ENCODE measurements at regions not wholly inside any gene's neighbourhood (a gene's known extent, or its start where the extent isn't known, plus 50 kb on each side); places are given as distances from the start of the nearest gene placed in this dataset.

DNA sequence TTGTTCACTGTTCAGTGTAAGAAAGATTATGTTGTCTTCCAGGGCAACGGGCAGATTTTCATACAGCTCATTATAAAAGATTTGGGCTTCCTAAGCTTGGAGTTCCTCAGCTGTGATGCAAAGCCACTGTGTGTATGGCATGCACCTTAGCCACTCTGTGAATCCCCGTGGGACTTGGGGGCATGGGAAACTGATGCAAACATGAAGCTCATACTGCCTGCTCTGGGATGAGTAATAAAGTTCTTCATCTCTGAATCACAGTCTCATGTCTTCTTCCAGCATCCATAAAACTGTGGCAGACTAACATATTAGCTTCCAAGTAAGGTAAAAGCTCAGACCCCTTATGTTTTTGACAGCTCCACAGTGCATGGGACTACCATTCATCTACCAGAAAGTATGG, 154.3 kb upstream of the RORA start:
- no peak for DNase-seq
- TF ChIP-seq, protein P1, sequence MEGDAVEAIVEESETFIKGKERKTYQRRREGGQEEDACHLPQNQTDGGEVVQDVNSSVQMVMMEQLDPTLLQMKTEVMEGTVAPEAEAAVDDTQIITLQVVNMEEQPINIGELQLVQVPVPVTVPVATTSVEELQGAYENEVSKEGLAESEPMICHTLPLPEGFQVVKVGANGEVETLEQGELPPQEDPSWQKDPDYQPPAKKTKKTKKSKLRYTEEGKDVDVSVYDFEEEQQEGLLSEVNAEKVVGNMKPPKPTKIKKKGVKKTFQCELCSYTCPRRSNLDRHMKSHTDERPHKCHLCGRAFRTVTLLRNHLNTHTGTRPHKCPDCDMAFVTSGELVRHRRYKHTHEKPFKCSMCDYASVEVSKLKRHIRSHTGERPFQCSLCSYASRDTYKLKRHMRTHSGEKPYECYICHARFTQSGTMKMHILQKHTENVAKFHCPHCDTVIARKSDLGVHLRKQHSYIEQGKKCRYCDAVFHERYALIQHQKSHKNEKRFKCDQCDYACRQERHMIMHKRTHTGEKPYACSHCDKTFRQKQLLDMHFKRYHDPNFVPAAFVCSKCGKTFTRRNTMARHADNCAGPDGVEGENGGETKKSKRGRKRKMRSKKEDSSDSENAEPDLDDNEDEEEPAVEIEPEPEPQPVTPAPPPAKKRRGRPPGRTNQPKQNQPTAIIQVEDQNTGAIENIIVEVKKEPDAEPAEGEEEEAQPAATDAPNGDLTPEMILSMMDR (IDR thresholded peaks at IDR 0.05) = no peak

DNA sequence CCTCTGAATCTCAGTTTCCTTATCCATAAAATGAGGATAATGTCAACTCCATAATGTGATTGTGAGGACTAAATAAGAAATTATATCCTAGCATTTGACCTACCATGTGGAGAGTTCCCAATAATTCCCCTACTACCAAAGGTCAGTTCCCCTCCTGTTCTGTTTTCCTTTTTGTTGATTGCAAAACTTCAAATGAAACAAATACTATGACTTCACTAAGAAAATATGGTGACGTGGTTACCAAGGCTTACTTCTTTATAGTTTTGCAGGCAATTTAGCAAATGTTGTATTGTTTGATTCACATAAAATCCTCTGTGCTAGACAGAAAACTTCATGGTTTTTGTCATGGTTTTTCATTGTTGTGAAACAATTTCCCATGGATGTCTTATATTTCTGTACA, 153.8 kb upstream of the RORA start:
- Histone ChIP-seq H3K4me3 (no peak overlapping the region), H3K27ac (no peak overlapping the region), H3K4me1 (no peaks in the 10 kb centered on the region), H3K36me3 (no peaks in the 10 kb centered on the region), H3K9me3 (peaks cover 0 to 4% of the 10 kb centered on the region in 2 donors), H3K27me3 (no peaks in the 10 kb centered on the region)
- TF ChIP-seq, protein P1 (IDR thresholded peaks at IDR 0.05) = no peak
- DNase-seq = no peak
- no peak for ATAC-seq
- intact Hi-C loops (cut with DNase I) = no loop called here

More for the DNA sequence above, 154.3 kb upstream of the RORA start:
- intact Hi-C loops (cut with DNase I) = no loop called here
- Histone ChIP-seq H3K9me3 (peaks cover 0 to 4% of the 10 kb centered on the region in 2 donors), H3K4me1 (no peaks in the 10 kb centered on the region), H3K27ac (no peak overlapping the region), H3K36me3 (no peaks in the 10 kb centered on the region), H3K27me3 (no peaks in the 10 kb centered on the region), H3K4me3 (no peak overlapping the region)
- no peak for ATAC-seq

DNA sequence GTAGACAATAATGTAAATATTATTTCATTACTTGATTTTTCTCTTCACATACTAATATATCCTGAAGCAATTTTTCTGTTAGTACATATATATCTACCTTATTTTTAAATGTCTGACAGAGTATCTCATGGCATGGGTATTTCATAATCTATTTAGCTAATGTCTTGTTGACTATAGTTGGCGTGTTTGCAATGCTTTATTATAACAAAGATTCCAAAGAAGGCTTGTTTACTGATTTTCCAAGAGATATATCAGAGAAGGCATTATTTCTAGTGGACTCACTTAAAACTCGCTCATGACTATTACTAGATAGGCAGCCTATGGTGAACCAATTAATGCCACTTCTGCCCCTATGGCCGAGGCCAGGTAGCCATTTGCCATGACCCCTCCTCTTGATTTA, 152.4 kb upstream of the RORA start:
- H3K9me3 ChIP-seq = no peaks in the 10 kb centered on the region
- TF ChIP-seq, protein P1 (IDR thresholded peaks at IDR 0.05) = no peak
- no peaks in the 10 kb centered on the region for H3K36me3 ChIP-seq
- no peak overlapping the region for H3K4me3 ChIP-seq
- no peaks in the 10 kb centered on the region for H3K4me1 ChIP-seq
- DNase-seq (no peak), ATAC-seq (no peak)
- intact Hi-C loops (cut with DNase I) = no loop called here
- no peak overlapping the region for H3K27ac ChIP-seq
- H3K27me3 ChIP-seq = no peaks in the 10 kb centered on the region

DNA sequence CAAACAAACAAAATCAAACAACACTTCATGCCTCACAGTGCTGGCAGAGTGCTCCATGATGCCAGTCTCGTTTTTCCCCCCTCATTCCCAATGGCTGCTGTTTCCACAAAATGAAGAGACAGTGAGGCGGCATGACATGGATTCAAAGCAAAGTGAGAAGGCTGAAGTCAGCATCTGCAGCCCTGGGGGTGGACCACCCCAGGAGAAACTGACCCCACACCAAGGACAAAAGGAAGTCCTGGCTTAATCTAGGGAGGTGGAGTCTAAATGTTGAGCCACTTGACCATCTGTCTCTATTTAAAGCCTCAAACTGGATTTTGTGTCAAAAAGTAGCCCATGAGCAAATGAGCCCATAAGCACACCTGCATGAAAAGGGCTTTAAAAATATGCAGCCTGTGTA, 151.2 kb upstream of the RORA start:
- intact Hi-C loops (cut with DNase I) = no loop called here
- Histone ChIP-seq H3K27ac (no peak overlapping the region), H3K4me3 (no peak overlapping the region), H3K4me1 (no peaks in the 10 kb centered on the region), H3K27me3 (no peaks in the 10 kb centered on the region), H3K36me3 (no peaks in the 10 kb centered on the region), H3K9me3 (peaks cover 0 to 4% of the 10 kb centered on the region in 2 donors)
- TF ChIP-seq, protein P1 (IDR thresholded peaks at IDR 0.05) = no peak
- no peak for ATAC-seq
- no peak for DNase-seq

DNA sequence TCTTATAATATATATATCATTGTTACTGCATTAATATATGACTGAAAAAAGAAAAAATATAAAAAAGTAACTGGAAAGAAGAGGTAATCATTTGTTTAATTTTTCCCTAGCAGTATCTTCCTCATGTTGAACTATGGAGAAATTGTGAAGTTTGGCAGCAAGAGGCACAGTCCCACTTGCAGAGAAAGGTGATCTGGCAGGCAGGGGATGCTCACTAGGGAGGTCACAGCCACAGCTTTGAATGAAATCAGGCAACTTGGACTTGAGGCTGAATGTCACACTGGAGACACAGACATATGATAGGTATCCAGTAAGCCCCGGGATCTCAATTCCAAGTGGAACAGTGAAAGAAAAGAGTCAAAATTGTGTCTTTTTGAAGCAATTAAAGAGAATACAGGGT, 149.9 kb upstream of the RORA start:
- ATAC-seq = no peak
- H3K27me3 ChIP-seq = no peaks in the 10 kb centered on the region
- H3K27ac ChIP-seq = no peak overlapping the region
- no peaks in the 10 kb centered on the region for H3K36me3 ChIP-seq
- H3K9me3 ChIP-seq = peaks cover 0 to 5% of the 10 kb centered on the region in 2 donors
- H3K4me1 ChIP-seq = no peaks in the 10 kb centered on the region
- no peak overlapping the region for H3K4me3 ChIP-seq
- TF ChIP-seq, protein P1 (IDR thresholded peaks at IDR 0.05) = no peak
- intact Hi-C loops (cut with DNase I) = no loop called here
- DNase-seq = no peak

All from left lung (tissue), 4 donors.